ENCODE measurements at regions not wholly inside any gene's neighbourhood (a gene's known extent, or its start where the extent isn't known, plus 50 kb on each side); places are given as distances from the start of the nearest gene placed in this dataset.
"Not testable (repeated sequence)": the region's sequence is repeated elsewhere in the genome, so short reads cannot be mapped to it uniquely, and the experiment has no call there.

DNA sequence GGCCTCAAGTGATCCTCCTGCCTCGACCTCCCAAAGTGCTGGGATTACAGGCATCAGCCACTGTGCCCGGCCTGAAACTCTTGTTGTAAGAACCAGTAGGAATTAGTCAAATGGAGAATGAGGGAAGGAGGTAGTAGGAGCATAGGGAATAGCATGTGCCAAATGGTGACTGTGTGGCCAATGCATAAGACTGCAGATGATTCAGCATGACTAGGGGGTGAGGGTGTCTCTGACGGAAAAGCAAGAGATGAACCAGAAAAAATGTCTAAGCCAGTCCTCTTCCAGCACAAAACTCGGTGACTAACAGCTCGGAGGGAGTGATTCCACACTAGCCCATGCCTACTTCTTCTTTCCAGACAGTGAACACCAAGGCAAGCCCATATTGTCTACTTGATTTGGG is 58.2 kb upstream of the DUSP21 start:
- H3K27ac ChIP-seq: no peak overlapping the region
- no peaks in the 10 kb centered on the region for H3K4me1 ChIP-seq
- no peaks in the 10 kb centered on the region for H3K36me3 ChIP-seq
- H3K27me3 ChIP-seq: no peaks in the 10 kb centered on the region
- no peak for DNase-seq (ENCODE audit: low spot score in 2 of 2)
- WGBS: 81% methylated on average over 5 of the region's 5 CpGs
- TF ChIP-seq EP300 (IDR thresholded peaks at IDR 0.05) (no peak), POLR2A (IDR thresholded peaks at IDR 0.05) (no peak), POLR2AphosphoS5 (IDR thresholded peaks at IDR 0.05) (no peak)
- TF ChIP-seq, protein P1, sequence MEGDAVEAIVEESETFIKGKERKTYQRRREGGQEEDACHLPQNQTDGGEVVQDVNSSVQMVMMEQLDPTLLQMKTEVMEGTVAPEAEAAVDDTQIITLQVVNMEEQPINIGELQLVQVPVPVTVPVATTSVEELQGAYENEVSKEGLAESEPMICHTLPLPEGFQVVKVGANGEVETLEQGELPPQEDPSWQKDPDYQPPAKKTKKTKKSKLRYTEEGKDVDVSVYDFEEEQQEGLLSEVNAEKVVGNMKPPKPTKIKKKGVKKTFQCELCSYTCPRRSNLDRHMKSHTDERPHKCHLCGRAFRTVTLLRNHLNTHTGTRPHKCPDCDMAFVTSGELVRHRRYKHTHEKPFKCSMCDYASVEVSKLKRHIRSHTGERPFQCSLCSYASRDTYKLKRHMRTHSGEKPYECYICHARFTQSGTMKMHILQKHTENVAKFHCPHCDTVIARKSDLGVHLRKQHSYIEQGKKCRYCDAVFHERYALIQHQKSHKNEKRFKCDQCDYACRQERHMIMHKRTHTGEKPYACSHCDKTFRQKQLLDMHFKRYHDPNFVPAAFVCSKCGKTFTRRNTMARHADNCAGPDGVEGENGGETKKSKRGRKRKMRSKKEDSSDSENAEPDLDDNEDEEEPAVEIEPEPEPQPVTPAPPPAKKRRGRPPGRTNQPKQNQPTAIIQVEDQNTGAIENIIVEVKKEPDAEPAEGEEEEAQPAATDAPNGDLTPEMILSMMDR (IDR thresholded peaks at IDR 0.05): no peak
- no peak overlapping the region for H3K4me3 ChIP-seq
- no peaks in the 10 kb centered on the region for H3K9me3 ChIP-seq

DNA sequence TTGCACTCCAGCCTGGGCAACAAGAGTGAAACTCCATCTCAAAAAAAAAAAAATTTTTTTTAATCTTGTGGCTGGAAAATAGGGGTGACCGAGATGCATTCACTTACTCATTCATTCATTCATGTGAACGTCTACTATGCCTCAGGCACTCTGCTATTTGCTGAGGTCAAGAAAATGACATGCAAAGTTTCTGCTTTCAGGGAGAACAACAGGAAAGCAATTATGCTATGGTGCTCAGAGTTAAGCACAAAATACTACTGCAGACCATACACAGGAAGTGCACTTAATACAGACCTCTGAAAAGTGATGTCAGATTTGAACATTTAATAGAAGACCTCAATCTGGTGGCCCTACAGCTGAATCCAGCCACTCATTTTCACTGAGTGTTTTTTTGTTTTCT is 59.6 kb upstream of the DUSP21 start:
- Histone ChIP-seq H3K9me3 (no peaks in the 10 kb centered on the region), H3K27me3 (no peaks in the 10 kb centered on the region), H3K4me3 (no peak overlapping the region), H3K4me1 (no peaks in the 10 kb centered on the region), H3K36me3 (no peaks in the 10 kb centered on the region), H3K27ac (no peak overlapping the region)
- no peak for DNase-seq (ENCODE audit: low spot score in 2 of 2)
- 41% methylated on average over 2 of the region's 2 CpGs for WGBS
- no peak for TF ChIP-seq POLR2A (IDR thresholded peaks at IDR 0.05)
- no peak for TF ChIP-seq POLR2AphosphoS5 (IDR thresholded peaks at IDR 0.05)
- TF ChIP-seq, protein P1 (IDR thresholded peaks at IDR 0.05): no peak
- TF ChIP-seq EP300 (IDR thresholded peaks at IDR 0.05): no peak

DNA sequence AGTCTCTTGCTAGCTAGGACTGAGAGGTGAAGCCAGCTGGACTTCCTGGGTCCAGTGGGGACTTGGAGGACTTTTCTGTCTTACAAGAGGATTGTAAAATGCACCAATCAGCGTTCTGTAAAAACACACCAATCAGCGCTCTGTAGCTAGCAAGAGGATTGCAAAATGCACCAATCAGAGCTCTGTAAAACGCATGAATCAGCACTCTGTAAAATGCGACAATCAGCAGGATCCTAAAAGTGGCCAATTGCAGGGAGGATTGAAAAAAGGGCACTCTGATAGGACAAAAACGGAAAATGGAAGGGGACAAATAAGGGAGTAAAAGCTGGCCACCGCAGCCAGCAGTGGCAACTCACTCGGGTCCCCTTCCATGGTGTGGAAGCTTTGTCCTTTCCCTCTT is 65.6 kb upstream of the DUSP21 start:
- TF ChIP-seq POLR2AphosphoS5 (IDR thresholded peaks at IDR 0.05) (no peak), EP300 (IDR thresholded peaks at IDR 0.05) (no peak)
- Histone ChIP-seq H3K27ac (no peak overlapping the region), H3K36me3 (no peaks in the 10 kb centered on the region), H3K4me1 (no peaks in the 10 kb centered on the region), H3K27me3 (no peaks in the 10 kb centered on the region), H3K4me3 (no peak overlapping the region), H3K9me3 (no peaks in the 10 kb centered on the region)
- no peak for DNase-seq (ENCODE audit: low spot score in 2 of 2)
- WGBS: 94% methylated on average over 7 of the region's 7 CpGs

DNA sequence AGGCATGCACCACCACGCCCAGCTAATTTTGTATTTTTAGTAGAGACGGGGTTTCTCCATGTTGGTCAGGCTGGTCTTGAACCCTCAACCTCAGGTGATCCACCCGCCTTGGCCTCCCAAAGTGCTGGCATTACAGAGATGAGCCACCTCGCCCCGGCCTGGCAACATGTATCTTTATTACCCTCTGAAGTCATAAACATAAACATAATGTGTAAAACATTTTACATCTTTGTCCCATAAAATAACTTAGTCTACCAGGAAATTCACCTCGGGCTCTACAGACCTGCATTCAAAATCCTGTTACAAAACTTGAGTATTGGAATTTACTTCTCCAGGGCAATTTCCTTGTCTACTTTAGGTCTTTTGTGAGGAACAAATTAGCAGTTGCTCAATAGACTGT is 68.1 kb upstream of the DUSP21 start:
- H3K4me1 ChIP-seq: no peaks in the 10 kb centered on the region
- no peaks in the 10 kb centered on the region for H3K9me3 ChIP-seq
- no peak for TF ChIP-seq EP300 (IDR thresholded peaks at IDR 0.05)
- TF ChIP-seq POLR2AphosphoS5 (IDR thresholded peaks at IDR 0.05): no peak
- TF ChIP-seq POLR2A (IDR thresholded peaks at IDR 0.05): no peak
- TF ChIP-seq, protein P1 (IDR thresholded peaks at IDR 0.05): no peak
- 75% methylated on average over 6 of the region's 6 CpGs for WGBS
- H3K36me3 ChIP-seq: no peaks in the 10 kb centered on the region
- H3K27ac ChIP-seq: no peak overlapping the region
- DNase-seq (ENCODE audit: low spot score in 2 of 2): no peak
- no peak overlapping the region for H3K4me3 ChIP-seq
- H3K27me3 ChIP-seq: no peaks in the 10 kb centered on the region

DNA sequence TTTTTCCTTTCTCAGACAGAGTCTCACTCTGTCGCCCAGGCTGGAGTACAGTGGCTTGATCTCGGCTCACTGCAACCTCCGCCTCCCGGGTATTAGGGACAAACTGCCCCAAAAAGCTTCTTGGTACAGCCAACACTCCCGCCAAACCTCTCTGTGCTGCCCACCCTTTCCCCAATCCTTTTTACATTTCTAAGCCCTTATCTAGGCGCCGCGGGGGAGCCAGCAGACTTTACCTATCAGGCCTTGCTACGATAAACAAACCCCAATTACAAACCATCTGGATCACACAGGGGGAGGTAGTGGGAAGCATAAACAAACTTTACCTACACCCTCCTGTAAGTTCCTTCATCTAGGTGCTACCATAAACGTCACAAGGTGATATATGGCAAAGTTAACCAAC is 69.8 kb upstream of the DUSP21 start:
- not testable (repeated sequence) for H3K4me3 ChIP-seq; H3K36me3 ChIP-seq; H3K27me3 ChIP-seq; H3K9me3 ChIP-seq; DNase-seq (ENCODE audit: low spot score in 2 of 2); H3K4me1 ChIP-seq; H3K27ac ChIP-seq
- 50% methylated on average over 10 of the region's 10 CpGs for WGBS

DNA sequence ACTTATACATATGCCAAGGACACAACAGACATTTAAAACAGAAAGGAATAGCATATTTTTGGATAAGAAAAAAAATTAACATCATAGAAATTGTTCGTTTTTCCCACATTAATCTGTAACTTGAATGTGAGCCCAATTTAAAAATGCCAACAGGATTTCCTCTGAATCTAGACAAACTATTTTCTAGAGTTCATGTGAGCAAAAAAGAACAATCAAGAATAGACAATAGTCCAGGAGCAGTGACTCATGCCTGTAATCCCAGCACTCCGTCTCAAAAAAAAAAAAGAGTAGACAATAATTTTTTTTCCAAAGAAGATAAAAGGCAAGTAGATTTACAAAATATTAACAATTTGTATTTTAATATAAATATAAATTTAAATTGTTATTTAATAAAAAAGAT is 73.7 kb upstream of the DUSP21 start:
- WGBS: 44% methylated on average over 2 of the region's 2 CpGs
- Histone ChIP-seq H3K9me3 (no peaks in the 10 kb centered on the region), H3K4me1 (no peaks in the 10 kb centered on the region), H3K27me3 (no peaks in the 10 kb centered on the region), H3K27ac (no peak overlapping the region), H3K4me3 (no peak overlapping the region), H3K36me3 (no peaks in the 10 kb centered on the region)
- TF ChIP-seq POLR2A (IDR thresholded peaks at IDR 0.05) (no peak), POLR2AphosphoS5 (IDR thresholded peaks at IDR 0.05) (no peak), EP300 (IDR thresholded peaks at IDR 0.05) (no peak)
- TF ChIP-seq, protein P1 (IDR thresholded peaks at IDR 0.05): no peak
- no peak for DNase-seq (ENCODE audit: low spot score in 2 of 2)

All from suprapubic skin (tissue), 4 donors.